SIG-M5 treated with dmso at 0.1 percent for 504 hours (cell line): ENCODE measurements at regions not wholly inside any gene's neighbourhood (a gene's known extent, or its start where the extent isn't known, plus 50 kb on each side); places are given as distances from the start of the nearest gene placed in this dataset.

Experiments used
- DNase-seq: peaks from one replicate; lab custom pipeline; 2025; ENCODE audit not compliant: unreplicated experiment; lab: John Stamatoyannopoulos, UW

GRCh38 chr10:28810057-28810870, 132.9 kb downstream of the BAMBI start:
- DNase-seq: no peak

DNA sequence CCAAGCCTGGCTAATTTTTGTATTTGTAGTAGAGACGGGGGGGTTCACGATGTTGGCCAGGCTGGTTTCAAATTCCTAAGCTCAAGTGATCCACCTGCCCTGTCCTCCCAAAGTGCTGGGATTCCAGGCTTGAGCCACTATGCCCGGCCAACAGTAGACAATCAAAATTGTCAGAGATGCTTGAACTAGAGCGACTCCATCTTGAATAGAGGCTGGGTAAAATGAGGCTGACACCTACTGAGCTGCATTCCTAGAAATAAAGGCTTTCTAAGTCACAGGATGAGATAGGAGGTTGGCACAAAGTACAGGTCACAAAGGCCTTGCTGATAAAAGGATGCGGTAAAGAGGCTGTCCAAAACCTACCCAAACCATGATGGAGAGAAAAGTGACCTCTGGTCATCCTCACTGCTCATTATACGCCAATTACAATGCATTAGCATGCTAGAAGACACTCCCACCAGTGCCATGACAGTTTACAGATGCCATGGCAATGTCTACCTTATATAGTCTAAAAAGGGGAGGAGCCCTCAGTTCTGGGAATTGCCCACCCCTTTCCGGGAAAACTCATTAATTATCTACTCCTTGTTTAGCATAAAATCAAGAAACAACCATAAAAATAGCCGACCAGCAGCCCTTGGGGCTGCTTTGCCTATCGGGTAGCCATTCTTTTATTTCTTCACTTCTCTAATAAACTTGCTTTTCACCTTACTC, 134.5 kb downstream of the BAMBI start:
- DNase-seq: no peak

- DNase-seq: no peak
These were observed 135.4 kb downstream of the BAMBI start for GRCh38 chr10:28812384-28813372.

GRCh38 chr10:28815681-28816080, 138.4 kb downstream of the BAMBI start:
- no peak for DNase-seq

- no peak for DNase-seq
These were observed 145.6 kb downstream of the BAMBI start for GRCh38 chr10:28822719-28823464.

DNA sequence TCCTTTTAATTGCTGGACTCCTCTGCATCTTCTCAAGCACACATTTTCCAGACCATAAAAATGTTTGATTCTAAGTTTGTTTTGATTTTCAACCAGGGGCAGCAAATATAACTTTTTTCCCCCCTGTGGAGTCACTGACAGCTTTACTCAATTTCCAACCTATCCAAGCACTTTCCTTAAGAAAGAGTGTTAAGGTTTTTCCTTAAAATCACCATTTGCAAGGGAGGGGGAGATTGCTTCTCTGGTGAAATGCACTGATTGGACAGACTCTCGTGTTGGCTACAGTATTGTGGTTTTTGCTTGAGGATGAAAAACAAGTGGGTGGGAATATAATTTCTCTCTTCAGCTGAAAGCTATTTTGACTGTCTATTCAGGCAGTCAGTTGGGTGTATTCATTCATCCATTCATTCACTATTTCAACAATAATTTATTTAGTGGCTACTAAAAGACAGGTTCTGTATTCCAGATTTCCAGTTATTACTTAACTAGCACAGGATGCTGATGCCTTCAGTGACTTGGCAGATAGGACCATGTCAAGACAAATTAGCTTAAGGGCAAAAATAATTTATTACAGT, 146.3 kb downstream of the BAMBI start:
- no peak for DNase-seq

DNA sequence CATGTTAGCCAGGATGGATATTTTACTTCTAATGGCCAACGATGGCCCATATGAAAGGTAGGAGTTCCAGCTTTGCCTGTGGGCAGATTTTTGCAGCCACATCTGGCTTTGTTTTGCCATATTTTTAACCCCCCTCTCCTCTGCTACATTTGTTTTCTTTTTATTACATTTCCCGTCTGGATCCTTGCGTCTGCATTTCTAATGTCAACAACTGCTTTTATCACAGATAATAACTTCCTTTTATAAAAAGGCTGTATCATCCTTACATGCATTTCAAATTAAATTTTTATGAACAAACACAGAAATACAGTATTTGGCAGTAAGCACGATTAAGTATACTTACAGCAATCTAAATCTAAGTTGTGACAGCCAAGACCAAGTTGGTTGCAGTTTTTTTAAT, 156.0 kb downstream of the BAMBI start:
- DNase-seq: no peak

DNA sequence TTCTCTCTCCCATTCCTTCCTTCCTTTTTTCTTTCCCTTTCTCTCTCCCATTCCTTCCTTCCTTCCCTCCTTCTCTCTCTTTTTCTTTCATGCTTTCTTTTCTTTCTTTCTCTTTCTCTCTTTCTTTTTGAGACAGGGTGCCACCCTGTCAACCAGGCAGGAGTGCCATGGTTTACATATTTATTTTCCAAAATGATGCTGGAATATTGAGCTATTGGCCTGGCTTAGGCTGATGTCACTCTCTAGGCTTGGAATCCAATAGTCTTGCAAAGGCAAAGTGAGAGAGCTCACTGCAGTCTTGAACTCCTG, 159.1 kb downstream of the BAMBI start:
- no peak for DNase-seq

GRCh38 chr10:28837613-28838390, 160.5 kb downstream of the BAMBI start:
- DNase-seq: no peak

GRCh38 chr10:28838908-28839307, 161.6 kb downstream of the BAMBI start:
- no peak for DNase-seq

GRCh38 chr10:28839600-28840007, 162.3 kb downstream of the BAMBI start:
- no peak for DNase-seq

GRCh38 chr10:28840202-28840601, 162.9 kb downstream of the BAMBI start:
- DNase-seq: no peak

GRCh38 chr10:28840971-28841370, 163.7 kb downstream of the BAMBI start:
- no peak for DNase-seq

DNA sequence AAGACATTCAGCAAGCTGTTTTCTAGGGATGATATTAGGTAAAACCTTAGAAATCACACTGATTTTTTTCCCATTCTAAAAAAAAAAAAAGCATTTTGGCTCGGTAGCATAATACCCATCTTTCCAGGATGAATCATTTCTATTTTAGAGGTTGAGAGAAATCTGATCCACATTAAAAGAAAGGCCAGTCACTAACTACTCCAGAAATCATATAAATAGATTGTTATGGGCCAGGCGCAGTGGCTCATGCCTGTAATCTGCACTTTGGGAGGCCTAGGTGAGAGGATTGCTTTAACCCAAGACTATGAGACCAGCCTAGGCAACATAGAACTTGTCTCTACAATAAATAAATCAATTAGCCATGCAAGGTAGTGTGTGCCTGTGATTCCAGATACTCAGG, 164.3 kb downstream of the BAMBI start:
- no peak for DNase-seq

GRCh38 chr10:28842321-28842720, 165.0 kb downstream of the BAMBI start:
- DNase-seq: no peak

GRCh38 chr10:28845009-28845682, 167.8 kb downstream of the BAMBI start:
- DNase-seq: no peak

DNA sequence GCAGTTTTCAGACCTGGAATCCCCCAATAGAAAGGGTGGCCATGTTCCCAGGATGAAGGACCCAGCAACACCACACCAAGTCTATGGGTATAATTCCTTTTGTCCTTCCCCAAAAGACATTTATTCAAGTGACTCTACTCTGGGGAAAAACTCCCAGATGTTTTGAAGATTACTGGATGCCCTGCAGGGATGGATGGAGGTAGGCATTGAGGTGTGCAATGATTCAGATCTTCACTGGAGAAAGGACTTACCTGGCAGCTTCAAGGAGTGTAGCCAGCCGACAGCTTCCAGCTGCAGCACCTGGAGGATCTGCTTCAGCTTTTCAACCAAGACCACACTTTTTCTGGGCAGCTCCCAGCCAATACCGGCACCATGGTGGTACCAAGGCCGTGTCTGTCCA, 172.0 kb downstream of the BAMBI start:
- no peak for DNase-seq

GRCh38 chr10:28849821-28850220, 172.5 kb downstream of the BAMBI start:
- no peak for DNase-seq

DNA sequence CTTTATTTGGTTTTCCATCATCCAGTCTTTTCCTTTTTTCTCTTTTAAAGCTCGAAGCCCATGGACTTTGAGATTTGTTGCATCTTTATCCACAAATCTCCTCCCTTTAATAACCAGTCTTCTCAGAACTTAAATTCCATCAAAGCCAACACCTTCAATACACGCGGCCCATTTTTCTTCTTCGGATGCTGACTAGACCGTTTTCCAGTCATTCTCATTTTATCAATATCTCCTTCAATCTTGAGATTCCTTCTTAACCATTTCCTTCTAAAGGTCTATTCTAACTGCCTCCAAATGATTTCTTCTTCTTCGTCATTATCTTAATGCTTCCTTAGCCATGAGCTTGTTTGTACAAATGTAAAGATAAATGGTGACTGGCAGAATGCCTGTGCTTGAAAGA, 173.5 kb downstream of the BAMBI start:
- DNase-seq: no peak
